Tibial nerve (tissue), 4 donors: ENCODE measurements at regions not wholly inside any gene's neighbourhood (a gene's known extent, or its start where the extent isn't known, plus 50 kb on each side); places are given as distances from the start of the nearest gene placed in this dataset.

Experiments
- CTCF ChIP-seq, 5 experiments: fragments of 200-600 bp in 3 of 5; fragments of 450-650 bp in 2 of 5; sonication (generic) in 3 of 5; IDR thresholded peaks; one replicate each; pipeline ENCODE4 v1.5.1; 2016 to 2019; ENCODE audit warnings: antibody characterized with exemption in 5 of 5, mild to moderate bottlenecking in 3 of 5, moderate library complexity in 2 of 5
- EP300 ChIP-seq, 2 donors: sonication (generic); formaldehyde crosslinking; IDR thresholded peaks; one replicate each; pipeline ENCODE4 v1.6.1; 2017; ENCODE audit warnings: antibody characterized with exemption in 2 of 2, mild to moderate bottlenecking in 1 of 2
- POLR2A ChIP-seq, 2 donors: fragments of 450-650 bp; IDR thresholded peaks; one replicate each; pipeline ENCODE4 v1.6.1; 2017; ENCODE audit warnings: antibody characterized with exemption in 2 of 2, mild to moderate bottlenecking in 2 of 2, moderate library complexity in 2 of 2

GRCh38 chr11:133747409-133747808 lies 97.9 kb downstream of the SPATA19 start:
- TF ChIP-seq CTCF (IDR thresholded peaks at IDR 0.05): no peak
- TF ChIP-seq EP300 (IDR thresholded peaks at IDR 0.05): no peak
- no peak for TF ChIP-seq POLR2A (IDR thresholded peaks at IDR 0.05)
